ENCODE measurements at regions not wholly inside any gene's neighbourhood (a gene's known extent, or its start where the extent isn't known, plus 50 kb on each side); places are given as distances from the start of the nearest gene placed in this dataset.

GRCh38 chr1:65691152-65691900 is 101.4 kb upstream of the PDE4B start:
- no peaks in the 10 kb centered on the region for H3K9me3 ChIP-seq (replicated peaks; ENCODE audit: control insufficient read depth, low read depth, low read length)

DNA sequence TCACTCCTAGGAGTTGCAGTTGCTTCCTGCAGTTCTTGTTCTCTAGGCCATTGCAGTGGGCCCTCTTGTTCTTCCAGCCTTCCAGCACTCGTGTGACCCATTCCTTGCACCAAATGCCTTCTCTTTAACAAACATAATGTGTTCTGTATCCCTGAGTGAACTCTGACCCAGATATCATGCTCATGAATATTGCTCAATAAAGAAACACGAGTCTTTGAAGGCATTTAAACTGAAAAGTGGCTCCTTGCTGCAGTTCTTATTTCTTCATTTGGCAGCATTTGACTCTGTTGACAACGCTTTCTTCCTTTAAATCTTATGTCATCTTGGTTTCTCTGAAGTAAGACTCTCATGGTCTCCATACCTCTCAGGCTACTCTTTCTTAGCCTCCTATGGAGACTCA is 100.7 kb upstream of the PDE4B start:
- 85% methylated on average over 3 of the region's 3 CpGs for WGBS (ENCODE audit: insufficient coverage)
- no peak overlapping the region for H3K4me3 ChIP-seq (ENCODE audit: low read length)
- peak overlapping the region; percentile 56 for H3K27ac ChIP-seq (ENCODE audit: low read length)
- no peak for DNase-seq
- H3K9me3 ChIP-seq (replicated peaks; ENCODE audit: control insufficient read depth, low read depth, low read length), result no peaks in the 10 kb centered on the region
- H3K4me1 ChIP-seq (ENCODE audit: control insufficient read depth, insufficient read depth, low read length), result peaks cover 27% of the 10 kb centered on the region
- H3K27me3 ChIP-seq (ENCODE audit: control insufficient read depth, insufficient read depth, low read length), result no peaks in the 10 kb centered on the region
- H3K36me3 ChIP-seq (ENCODE audit: control insufficient read depth, insufficient read depth, low read length), result no peaks in the 10 kb centered on the region

More at GRCh38 chr1:65691152-65691900, 101.4 kb upstream of the PDE4B start:
- H3K27ac ChIP-seq (ENCODE audit: low read length), result peak overlapping the region; percentile 78
- peaks cover 27% of the 10 kb centered on the region for H3K4me1 ChIP-seq (ENCODE audit: control insufficient read depth, insufficient read depth, low read length)
- H3K4me3 ChIP-seq (ENCODE audit: low read length), result no peak overlapping the region
- WGBS (ENCODE audit: insufficient coverage), result 63% methylated on average over 4 of the region's 6 CpGs
- no peaks in the 10 kb centered on the region for H3K36me3 ChIP-seq (ENCODE audit: control insufficient read depth, insufficient read depth, low read length)
- peak; percentile 84 for DNase-seq
- H3K27me3 ChIP-seq (ENCODE audit: control insufficient read depth, insufficient read depth, low read length), result no peaks in the 10 kb centered on the region

DNA sequence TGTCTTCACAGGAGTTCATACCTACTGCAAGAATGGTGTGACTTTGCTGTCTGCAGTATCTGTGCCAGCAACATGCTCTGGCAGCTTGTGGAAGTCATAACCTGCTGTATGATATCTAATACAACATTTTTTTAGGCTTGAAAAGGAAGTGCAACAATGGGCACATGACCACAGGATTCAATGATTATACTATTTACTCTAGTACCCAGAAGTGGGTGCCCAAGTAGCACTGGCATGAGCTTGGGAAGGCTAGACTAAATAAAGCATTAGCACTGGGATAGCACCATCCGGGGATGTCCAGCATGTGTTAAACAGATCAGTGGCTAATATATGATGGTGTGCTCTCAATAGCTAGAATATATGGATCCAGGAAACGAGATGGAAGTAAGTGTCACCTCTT is 98.6 kb upstream of the PDE4B start:
- H3K27ac ChIP-seq (ENCODE audit: low read length), result no peak overlapping the region
- no peaks in the 10 kb centered on the region for H3K36me3 ChIP-seq (ENCODE audit: control insufficient read depth, insufficient read depth, low read length)
- H3K27me3 ChIP-seq (ENCODE audit: control insufficient read depth, insufficient read depth, low read length), result no peaks in the 10 kb centered on the region
- H3K9me3 ChIP-seq (replicated peaks; ENCODE audit: control insufficient read depth, low read depth, low read length), result no peaks in the 10 kb centered on the region
- peaks cover 22% of the 10 kb centered on the region for H3K4me1 ChIP-seq (ENCODE audit: control insufficient read depth, insufficient read depth, low read length)
- H3K4me3 ChIP-seq (ENCODE audit: low read length), result no peak overlapping the region
- WGBS (ENCODE audit: insufficient coverage), result 33% methylated on average over 1 of the region's 2 CpGs
- no peak for DNase-seq

DNA sequence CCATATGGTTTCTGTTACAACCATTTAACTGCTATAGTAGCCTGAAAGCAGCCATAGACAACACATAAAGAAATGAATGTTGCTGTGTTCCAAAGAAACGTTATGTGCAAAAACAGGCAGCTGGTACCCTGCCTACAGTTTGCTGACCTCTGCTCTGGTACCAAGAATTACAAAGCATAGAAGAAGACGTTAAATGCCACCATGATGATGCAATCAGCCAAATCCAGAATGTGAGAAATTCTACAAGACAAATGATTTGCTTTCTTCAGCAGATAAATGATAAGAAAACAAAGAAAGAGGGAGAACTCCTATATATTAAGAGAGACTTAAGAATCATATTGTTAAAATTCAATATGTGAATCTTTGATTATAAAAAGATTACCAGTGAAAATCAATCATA is 97.8 kb upstream of the PDE4B start:
- DNase-seq, result no peak
- H3K4me3 ChIP-seq (ENCODE audit: low read length), result no peak overlapping the region
- H3K9me3 ChIP-seq (replicated peaks; ENCODE audit: control insufficient read depth, low read depth, low read length), result no peaks in the 10 kb centered on the region
- WGBS (ENCODE audit: insufficient coverage), result no CpG with 5 or more reads among the region's 2 CpGs
- peaks cover 21% of the 10 kb centered on the region for H3K4me1 ChIP-seq (ENCODE audit: control insufficient read depth, insufficient read depth, low read length)
- H3K27me3 ChIP-seq (ENCODE audit: control insufficient read depth, insufficient read depth, low read length), result no peaks in the 10 kb centered on the region
- H3K36me3 ChIP-seq (ENCODE audit: control insufficient read depth, insufficient read depth, low read length), result no peaks in the 10 kb centered on the region
- H3K27ac ChIP-seq (ENCODE audit: low read length), result no peak overlapping the region

DNA sequence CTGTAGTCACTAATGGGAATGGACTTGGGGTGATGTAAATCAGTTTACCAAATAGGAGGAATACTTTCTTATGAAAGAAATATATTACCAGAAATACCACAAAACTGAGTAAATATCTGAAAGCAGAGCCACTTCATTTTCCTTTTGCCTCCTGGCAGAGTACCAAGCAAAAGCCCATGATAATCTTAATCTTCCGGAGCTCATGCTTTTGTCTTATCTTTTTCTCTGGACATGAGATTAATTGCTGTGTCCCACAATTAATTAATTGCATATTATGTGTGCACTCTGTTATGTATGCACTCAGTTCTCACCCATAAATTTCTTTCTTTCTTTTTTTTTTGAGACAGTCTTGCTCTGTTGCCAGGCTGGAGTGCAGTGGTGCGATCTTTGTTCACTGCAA is 94.1 kb upstream of the PDE4B start:
- WGBS (ENCODE audit: insufficient coverage), result no CpG with 5 or more reads among the region's 2 CpGs
- Histone ChIP-seq H3K4me3 (ENCODE audit: low read length) (no peak overlapping the region), H3K36me3 (ENCODE audit: control insufficient read depth, insufficient read depth, low read length) (no peaks in the 10 kb centered on the region), H3K27ac (ENCODE audit: low read length) (no peak overlapping the region), H3K4me1 (ENCODE audit: control insufficient read depth, insufficient read depth, low read length) (no peaks in the 10 kb centered on the region), H3K9me3 (replicated peaks; ENCODE audit: control insufficient read depth, low read depth, low read length) (no peaks in the 10 kb centered on the region), H3K27me3 (ENCODE audit: control insufficient read depth, insufficient read depth, low read length) (no peaks in the 10 kb centered on the region)
- no peak for DNase-seq

- no peaks in the 10 kb centered on the region for H3K27me3 ChIP-seq (ENCODE audit: control insufficient read depth, insufficient read depth, low read length)
- H3K4me3 ChIP-seq (ENCODE audit: low read length), result no peak overlapping the region
- H3K36me3 ChIP-seq (ENCODE audit: control insufficient read depth, insufficient read depth, low read length), result no peaks in the 10 kb centered on the region
- H3K9me3 ChIP-seq (replicated peaks; ENCODE audit: control insufficient read depth, low read depth, low read length), result no peaks in the 10 kb centered on the region
- no peaks in the 10 kb centered on the region for H3K4me1 ChIP-seq (ENCODE audit: control insufficient read depth, insufficient read depth, low read length)
- H3K27ac ChIP-seq (ENCODE audit: low read length), result no peak overlapping the region
- WGBS (ENCODE audit: insufficient coverage), result no CpG with 5 or more reads among the region's 4 CpGs
- DNase-seq, result peak; percentile 7
These were observed 88.8 kb upstream of the PDE4B start for GRCh38 chr1:65703853-65704252.

DNA sequence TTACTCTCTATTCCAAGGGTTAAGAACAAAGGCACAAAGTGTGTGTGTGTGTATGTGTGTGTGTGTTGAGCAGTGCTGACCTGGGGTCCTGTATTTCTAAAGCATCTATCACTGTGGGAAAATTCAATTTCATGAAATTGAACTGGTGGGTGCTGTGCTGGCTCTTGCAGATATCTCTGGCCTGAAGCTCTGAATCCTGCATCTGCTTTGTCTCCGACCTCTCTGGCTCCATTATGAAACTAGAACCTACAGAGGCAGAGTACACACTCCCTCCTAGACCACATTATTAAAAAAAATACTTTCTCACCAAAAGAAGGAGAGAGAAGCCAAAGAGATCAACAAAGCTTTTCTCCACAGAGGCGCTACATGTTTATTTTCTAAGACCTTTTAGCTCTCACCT is 88.4 kb upstream of the PDE4B start:
- no peaks in the 10 kb centered on the region for H3K27me3 ChIP-seq (ENCODE audit: control insufficient read depth, insufficient read depth, low read length)
- no peaks in the 10 kb centered on the region for H3K4me1 ChIP-seq (ENCODE audit: control insufficient read depth, insufficient read depth, low read length)
- H3K36me3 ChIP-seq (ENCODE audit: control insufficient read depth, insufficient read depth, low read length), result no peaks in the 10 kb centered on the region
- H3K4me3 ChIP-seq (ENCODE audit: low read length), result no peak overlapping the region
- no peaks in the 10 kb centered on the region for H3K9me3 ChIP-seq (replicated peaks; ENCODE audit: control insufficient read depth, low read depth, low read length)
- H3K27ac ChIP-seq (ENCODE audit: low read length), result no peak overlapping the region
- no CpG with 5 or more reads among the region's 2 CpGs for WGBS (ENCODE audit: insufficient coverage)
- no peak for DNase-seq

- no peaks in the 10 kb centered on the region for H3K9me3 ChIP-seq (replicated peaks; ENCODE audit: control insufficient read depth, low read depth, low read length)
- H3K4me1 ChIP-seq (ENCODE audit: control insufficient read depth, insufficient read depth, low read length), result no peaks in the 10 kb centered on the region
- DNase-seq, result no peak
- H3K36me3 ChIP-seq (ENCODE audit: control insufficient read depth, insufficient read depth, low read length), result no peaks in the 10 kb centered on the region
- 90% methylated on average over 3 of the region's 3 CpGs for WGBS (ENCODE audit: insufficient coverage)
- no peak overlapping the region for H3K4me3 ChIP-seq (ENCODE audit: low read length)
- H3K27ac ChIP-seq (ENCODE audit: low read length), result no peak overlapping the region
- no peaks in the 10 kb centered on the region for H3K27me3 ChIP-seq (ENCODE audit: control insufficient read depth, insufficient read depth, low read length)
These were observed 74.8 kb upstream of the PDE4B start for GRCh38 chr1:65717815-65718454.

GRCh38 chr1:65719391-65719790 is 73.3 kb upstream of the PDE4B start:
- Histone ChIP-seq H3K36me3 (ENCODE audit: control insufficient read depth, insufficient read depth, low read length) (no peaks in the 10 kb centered on the region), H3K4me1 (ENCODE audit: control insufficient read depth, insufficient read depth, low read length) (no peaks in the 10 kb centered on the region), H3K27me3 (ENCODE audit: control insufficient read depth, insufficient read depth, low read length) (no peaks in the 10 kb centered on the region), H3K9me3 (replicated peaks; ENCODE audit: control insufficient read depth, low read depth, low read length) (no peaks in the 10 kb centered on the region), H3K27ac (ENCODE audit: low read length) (no peak overlapping the region), H3K4me3 (ENCODE audit: low read length) (no peak overlapping the region)
- no peak for DNase-seq
- WGBS (ENCODE audit: insufficient coverage), result no CpG with 5 or more reads among the region's 5 CpGs

DNA sequence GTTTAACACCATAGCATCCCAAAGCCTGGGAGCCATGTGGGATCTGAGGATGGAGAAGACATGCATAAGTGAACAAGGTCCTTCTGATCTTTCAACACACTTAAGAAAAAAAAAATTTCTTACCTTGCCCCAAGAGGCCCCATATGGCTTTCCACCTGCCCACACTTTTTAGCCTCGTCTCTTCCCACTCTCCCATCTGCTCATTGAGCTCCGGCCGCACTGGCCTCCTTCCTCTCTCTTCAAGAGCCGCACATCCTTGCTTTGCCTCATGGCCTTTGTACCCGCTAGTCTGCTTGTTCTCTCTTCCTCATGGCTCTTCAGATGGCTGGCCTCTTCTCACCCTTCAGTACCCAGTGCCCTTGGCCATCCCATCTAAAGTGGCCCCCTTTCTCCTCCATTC is 70.2 kb upstream of the PDE4B start:
- WGBS (ENCODE audit: insufficient coverage), result 77% methylated on average over 5 of the region's 5 CpGs
- DNase-seq, result no peak
- H3K4me1 ChIP-seq (ENCODE audit: control insufficient read depth, insufficient read depth, low read length), result no peaks in the 10 kb centered on the region
- no peaks in the 10 kb centered on the region for H3K36me3 ChIP-seq (ENCODE audit: control insufficient read depth, insufficient read depth, low read length)
- H3K4me3 ChIP-seq (ENCODE audit: low read length), result no peak overlapping the region
- H3K27ac ChIP-seq (ENCODE audit: low read length), result no peak overlapping the region
- H3K27me3 ChIP-seq (ENCODE audit: control insufficient read depth, insufficient read depth, low read length), result no peaks in the 10 kb centered on the region
- H3K9me3 ChIP-seq (replicated peaks; ENCODE audit: control insufficient read depth, low read depth, low read length), result no peaks in the 10 kb centered on the region
